HG03175 (cell line): ENCODE measurements at regions not wholly inside any gene's neighbourhood (a gene's known extent, or its start where the extent isn't known, plus 50 kb on each side); places are given as distances from the start of the nearest gene placed in this dataset.

Experiments
- ATAC-seq: cut with Tn5 transposase; IDR thresholded peaks from one replicate; pipeline ENCODE4 v1.9.1; 2021; ENCODE audit warnings: mild to moderate bottlenecking, moderate library complexity; ENCODE audit not compliant: unreplicated experiment

GRCh38 chr1:233514946-233515391 is 98.9 kb upstream of the KCNK1 start:
- no peak for ATAC-seq

GRCh38 chr1:233516732-233517131 is 97.2 kb upstream of the KCNK1 start:
- no peak for ATAC-seq

- no peak for ATAC-seq
These were observed 95.6 kb upstream of the KCNK1 start for GRCh38 chr1:233518344-233518743.

GRCh38 chr1:233520261-233521191 is 93.4 kb upstream of the KCNK1 start:
- no peak for ATAC-seq

- ATAC-seq: no peak
These were observed 90.9 kb upstream of the KCNK1 start for GRCh38 chr1:233523047-233523446.

- no peak for ATAC-seq
These were observed 86.1 kb upstream of the KCNK1 start for GRCh38 chr1:233527818-233528217.

- ATAC-seq: no peak
These were observed 83.1 kb upstream of the KCNK1 start for GRCh38 chr1:233530665-233531386.

GRCh38 chr1:233540816-233541215 is 73.1 kb upstream of the KCNK1 start:
- no peak for ATAC-seq

GRCh38 chr1:233543338-233544255 is 70.3 kb upstream of the KCNK1 start:
- ATAC-seq: no peak

- ATAC-seq: no peak
These were observed 69.6 kb upstream of the KCNK1 start for GRCh38 chr1:233544304-233544703.

GRCh38 chr1:233547726-233548125 is 66.2 kb upstream of the KCNK1 start:
- no peak for ATAC-seq

- ATAC-seq: no peak
These were observed 64.5 kb upstream of the KCNK1 start for GRCh38 chr1:233549404-233549803.

- no peak for ATAC-seq
These were observed 64.0 kb upstream of the KCNK1 start for GRCh38 chr1:233549917-233550316.

GRCh38 chr1:233554037-233554436 is 59.9 kb upstream of the KCNK1 start:
- no peak for ATAC-seq

- no peak for ATAC-seq
These were observed 52.0 kb upstream of the KCNK1 start for GRCh38 chr1:233561708-233562426.
